Activated CD4-positive, CD25-positive, alpha-beta regulatory T cell (primary cell): ENCODE measurements at regions not wholly inside any gene's neighbourhood (a gene's known extent, or its start where the extent isn't known, plus 50 kb on each side); places are given as distances from the start of the nearest gene placed in this dataset.
"Not testable (repeated sequence)": the region's sequence is repeated elsewhere in the genome, so short reads cannot be mapped to it uniquely, and the experiment has no call there.

Experiments used
- DNase-seq, 4 experiments: peaks; one replicate each; lab custom pipeline; 2025; lab: John Stamatoyannopoulos, UW

GRCh38 chr1:14347186-14347585, 251.3 kb upstream of the KAZN start:
- DNase-seq = no peak

GRCh38 chr1:14347776-14348175, 250.7 kb upstream of the KAZN start:
- DNase-seq = no peak

GRCh38 chr1:14350197-14350596, 248.3 kb upstream of the KAZN start:
- no peak for DNase-seq

GRCh38 chr1:14352897-14353296, 245.6 kb upstream of the KAZN start:
- DNase-seq = no peak

- DNase-seq = not testable (repeated sequence)
Measured at GRCh38 chr1:14361005-14361404, 237.5 kb upstream of the KAZN start.

- no peak for DNase-seq
Measured at GRCh38 chr1:14362331-14362730, 236.2 kb upstream of the KAZN start.

- no peak for DNase-seq
Measured at GRCh38 chr1:14363036-14363590, 235.4 kb upstream of the KAZN start.

- DNase-seq = no peak
Measured at GRCh38 chr1:14363707-14364413, 234.6 kb upstream of the KAZN start.

- no peak for DNase-seq
Measured at GRCh38 chr1:14365301-14365988, 233.0 kb upstream of the KAZN start.

- DNase-seq = no peak
Measured at GRCh38 chr1:14366091-14367018, 232.1 kb upstream of the KAZN start.

- no peak for DNase-seq
Measured at GRCh38 chr1:14367451-14367850, 231.0 kb upstream of the KAZN start.

GRCh38 chr1:14369526-14370213, 228.8 kb upstream of the KAZN start:
- DNase-seq = no peak

- DNase-seq = no peak
Measured at GRCh38 chr1:14371771-14372497, 226.6 kb upstream of the KAZN start.

GRCh38 chr1:14372526-14372925, 226.0 kb upstream of the KAZN start:
- DNase-seq = no peak

- no peak for DNase-seq
Measured at GRCh38 chr1:14373081-14373758, 225.3 kb upstream of the KAZN start.

- no peak for DNase-seq
Measured at GRCh38 chr1:14375226-14375625, 223.3 kb upstream of the KAZN start.

GRCh38 chr1:14377386-14377785, 221.1 kb upstream of the KAZN start:
- DNase-seq = no peak

GRCh38 chr1:14380408-14380807, 218.1 kb upstream of the KAZN start:
- no peak for DNase-seq

GRCh38 chr1:14390816-14391215, 207.7 kb upstream of the KAZN start:
- no peak for DNase-seq

- DNase-seq = no peak
Measured at GRCh38 chr1:14392161-14392858, 206.2 kb upstream of the KAZN start.
